IMR-90 (cell line): ENCODE measurements at regions not wholly inside any gene's neighbourhood (a gene's known extent, or its start where the extent isn't known, plus 50 kb on each side); places are given as distances from the start of the nearest gene placed in this dataset.
A peak's percentile ranks its signal among the peaks of the same experiment; 100 is the strongest.

Experiments
- ATAC-seq: fragments of 200-7000 bp; cut with Tn5 transposase; 2 replicates; pipeline ENCODE4 v1.9.1; 2020; ENCODE audit warnings: low read depth, mild to moderate bottlenecking, moderate library complexity
- BruUV-seq: library from RNA; stranded (reverse); fragments of 400-500 nt; replicated peaks from 2 replicates; lab custom pipeline; 2021; lab: Mats Ljungman, UMichigan
- CTCF ChIA-PET: fragments of 300-600 bp; formaldehyde crosslinking; extraction: SDS; loops from one replicate; lab custom pipeline; 2021; ENCODE audit warnings: antibody characterized with exemption; lab: Yijun Ruan, JAX
- POLR2A ChIA-PET: fragments of 300-600 bp; sonication (Branson Sonifier 250); formaldehyde crosslinking; loops from one replicate; lab custom pipeline; 2022; ENCODE audit warnings: antibody characterized with exemption; ENCODE audit not compliant: unreplicated experiment; lab: Charles Lee
- DNase-seq: peaks from one replicate; pipeline ENCODE4 v3.0.0; 2013
- H2AFZ ChIP-seq: replicated peaks from 2 replicates; pipeline ENCODE3; 2013; ENCODE audit warnings: low read length, mild to moderate bottlenecking; ENCODE audit not compliant: poor library complexity
- H2AK5ac ChIP-seq: 2 replicates; pipeline ENCODE4 v1.6.1; 2013; ENCODE audit warnings: low read depth, low read length, inconsistent platforms
- H2AK9ac ChIP-seq: replicated peaks from 2 replicates; pipeline ENCODE3; 2013; ENCODE audit warnings: mild to moderate bottlenecking, low read depth, low read length, moderate library complexity; ENCODE audit not compliant: poor library complexity
- H2BK120ac ChIP-seq: 2 replicates; pipeline ENCODE4 v1.6.1; 2013; ENCODE audit warnings: low read depth, low read length, inconsistent platforms
- H2BK15ac ChIP-seq: 3 replicates; pipeline ENCODE4 v1.6.1; 2013; ENCODE audit warnings: low read depth, low read length, inconsistent platforms
- H2BK20ac ChIP-seq: 2 replicates; pipeline ENCODE4 v1.6.1; 2013; ENCODE audit warnings: low read depth, mild to moderate bottlenecking, inconsistent platforms, low read length, moderate library complexity
- H2BK5ac ChIP-seq: 2 replicates; pipeline ENCODE4 v1.6.1; 2013; ENCODE audit warnings: mild to moderate bottlenecking, low read depth, low read length, inconsistent platforms; ENCODE audit not compliant: poor library complexity, severe bottlenecking
- H3K14ac ChIP-seq: replicated peaks from 2 replicates; pipeline ENCODE4 v1.6.1; 2013; ENCODE audit warnings: low read depth, low read length, inconsistent platforms
- H3K18ac ChIP-seq: 2 replicates; pipeline ENCODE4 v1.6.1; 2013; ENCODE audit warnings: low read depth, low read length, control low read depth
- H3K23ac ChIP-seq: 2 replicates; pipeline ENCODE4 v1.6.1; 2013; ENCODE audit warnings: low read depth, low read length, inconsistent platforms
- H3K27ac ChIP-seq: 2 replicates; pipeline ENCODE4 v1.5.1; 2013; ENCODE audit warnings: mild to moderate bottlenecking, control low read depth, low read length; ENCODE audit not compliant: insufficient read depth
- H3K27me3 ChIP-seq: 2 replicates; pipeline ENCODE4 v1.6.1; 2013; ENCODE audit warnings: low read length; ENCODE audit not compliant: control insufficient read depth, insufficient read depth
- H3K36me3 ChIP-seq: 2 replicates; pipeline ENCODE4 v1.6.1; 2013; ENCODE audit warnings: low read length, mixed read lengths; ENCODE audit not compliant: control insufficient read depth, insufficient read depth
- H3K4ac ChIP-seq: 2 replicates; pipeline ENCODE4 v1.6.1; 2013; ENCODE audit warnings: low read depth, low read length, inconsistent platforms
- H3K4me1 ChIP-seq: 2 replicates; pipeline ENCODE4 v1.6.1; 2013; ENCODE audit warnings: low read length, mixed read lengths; ENCODE audit not compliant: control insufficient read depth, insufficient read depth
- H3K4me2 ChIP-seq: 2 replicates; pipeline ENCODE4 v1.6.1; 2013; ENCODE audit warnings: low read depth, mild to moderate bottlenecking, control low read depth, low read length, moderate library complexity
- H3K4me3 ChIP-seq: 2 replicates; pipeline ENCODE4 v1.5.1; 2013; ENCODE audit warnings: low read depth, mild to moderate bottlenecking, control low read depth, low read length, moderate library complexity; ENCODE audit not compliant: insufficient read depth
- H3K56ac ChIP-seq: 2 replicates; pipeline ENCODE4 v1.6.1; 2013; ENCODE audit warnings: low read length, inconsistent platforms; ENCODE audit not compliant: insufficient read depth; ENCODE audit errors: extremely low read depth
- H3K79me1 ChIP-seq, 2 experiments: 2 replicates each; pipeline ENCODE4 v1.6.1; 2013; ENCODE audit warnings: low read length in 2 of 2, inconsistent platforms in 1 of 2, low read depth in 1 of 2
- H3K9ac ChIP-seq: 2 replicates; pipeline ENCODE4 v1.6.1; 2013; ENCODE audit warnings: low read depth, low read length, control low read depth
- H3K9me1 ChIP-seq: 2 replicates; pipeline ENCODE4 v1.6.1; 2013; ENCODE audit warnings: low read length, inconsistent platforms; ENCODE audit not compliant: insufficient read depth
- H3K9me3 ChIP-seq: 2 replicates; pipeline ENCODE4 v1.6.1; 2013; ENCODE audit warnings: low read length; ENCODE audit not compliant: control insufficient read depth, insufficient read depth
- H4K20me1 ChIP-seq: 2 replicates; pipeline ENCODE4 v1.6.1; 2013; ENCODE audit warnings: low read length, inconsistent platforms; ENCODE audit not compliant: insufficient read depth
- H4K5ac ChIP-seq: 2 replicates; pipeline ENCODE4 v1.6.1; 2013; ENCODE audit warnings: mild to moderate bottlenecking, low read depth, low read length, control low read depth
- H4K8ac ChIP-seq, 2 experiments: 2 replicates each; pipeline ENCODE4 v1.6.1; 2013; ENCODE audit warnings: low read depth in 2 of 2, low read length in 2 of 2, control low read depth in 1 of 2, inconsistent platforms in 1 of 2
- H4K91ac ChIP-seq: 2 replicates; pipeline ENCODE4 v1.6.1; 2013; ENCODE audit warnings: low read depth, low read length, inconsistent platforms; ENCODE audit not compliant: insufficient read depth
- CEBPB ChIP-seq: IDR thresholded peaks from 2 replicates; pipeline ENCODE4 v1.6.1; 2012; ENCODE audit warnings: low read depth, low read length, improper control_type of control experiment
- CHD1 ChIP-seq: IDR thresholded peaks from 2 replicates; pipeline ENCODE4 v1.6.1; 2012; ENCODE audit warnings: low read depth, low read length, improper control_type of control experiment
- MAZ ChIP-seq: IDR thresholded peaks from 2 replicates; pipeline ENCODE4 v1.6.1; 2012; ENCODE audit warnings: low read depth, mild to moderate bottlenecking, low read length, improper control_type of control experiment, moderate library complexity, borderline replicate concordance
- NFE2L2 ChIP-seq: fragments of 150-350 bp; IDR thresholded peaks from 2 replicates; pipeline ENCODE4 v1.6.1; 2016; ENCODE audit warnings: low read depth, mild to moderate bottlenecking, low read length
- POLR2A ChIP-seq: IDR thresholded peaks from 2 replicates; pipeline ENCODE4 v1.6.1; 2012; ENCODE audit warnings: mild to moderate bottlenecking, low read depth, low read length
- RAD21 ChIP-seq: IDR thresholded peaks from 2 replicates; pipeline ENCODE4 v1.6.1; 2012; ENCODE audit warnings: low read length, improper control_type of control experiment
- RCOR1 ChIP-seq: IDR thresholded peaks from 2 replicates; pipeline ENCODE4 v1.6.1; 2012; ENCODE audit warnings: mild to moderate bottlenecking, low read length, improper control_type of control experiment; ENCODE audit not compliant: insufficient replicate concordance
- SMC3 ChIP-seq: fragments of 150-350 bp; IDR thresholded peaks from 2 replicates; pipeline ENCODE4 v1.6.1; 2016; ENCODE audit warnings: low read depth, mild to moderate bottlenecking, antibody characterized with exemption, low read length, moderate library complexity
- WGBS, 2 experiments: methylation state at CpG; one replicate each; pipeline versions ENCODE4 v1.1.5 to v1.1.7; 2013; ENCODE audit warnings: missing lambda C conversion rate in 2 of 2; ENCODE audit not compliant: insufficient read length in 1 of 2; ENCODE audit errors: extremely low coverage in 2 of 2; 5-methylcytosine and 5-hydroxymethylcytosine counted together
- dilution Hi-C: fragments of 300-500 bp; cut with HindIII; formaldehyde crosslinking; loops from one replicate; pipeline ENCODE4 v1.14.3; 2018; ENCODE audit warnings: low sequenced_read_pairs; ENCODE audit not compliant: unreplicated experiment
- in situ Hi-C: fragments of 300-500 bp; cut with MboI; formaldehyde crosslinking; loops from 3 replicates; pipeline ENCODE4 v1.14.3; 2019; ENCODE audit warnings: low sequenced_read_pairs, inconsistent platforms, mixed read lengths
- intact Hi-C: fragments of 100-400 bp; cut with micrococcal nuclease; formaldehyde crosslinking; loops from 2 replicates; pipeline ENCODE4 v1.10.0; 2022

DNA sequence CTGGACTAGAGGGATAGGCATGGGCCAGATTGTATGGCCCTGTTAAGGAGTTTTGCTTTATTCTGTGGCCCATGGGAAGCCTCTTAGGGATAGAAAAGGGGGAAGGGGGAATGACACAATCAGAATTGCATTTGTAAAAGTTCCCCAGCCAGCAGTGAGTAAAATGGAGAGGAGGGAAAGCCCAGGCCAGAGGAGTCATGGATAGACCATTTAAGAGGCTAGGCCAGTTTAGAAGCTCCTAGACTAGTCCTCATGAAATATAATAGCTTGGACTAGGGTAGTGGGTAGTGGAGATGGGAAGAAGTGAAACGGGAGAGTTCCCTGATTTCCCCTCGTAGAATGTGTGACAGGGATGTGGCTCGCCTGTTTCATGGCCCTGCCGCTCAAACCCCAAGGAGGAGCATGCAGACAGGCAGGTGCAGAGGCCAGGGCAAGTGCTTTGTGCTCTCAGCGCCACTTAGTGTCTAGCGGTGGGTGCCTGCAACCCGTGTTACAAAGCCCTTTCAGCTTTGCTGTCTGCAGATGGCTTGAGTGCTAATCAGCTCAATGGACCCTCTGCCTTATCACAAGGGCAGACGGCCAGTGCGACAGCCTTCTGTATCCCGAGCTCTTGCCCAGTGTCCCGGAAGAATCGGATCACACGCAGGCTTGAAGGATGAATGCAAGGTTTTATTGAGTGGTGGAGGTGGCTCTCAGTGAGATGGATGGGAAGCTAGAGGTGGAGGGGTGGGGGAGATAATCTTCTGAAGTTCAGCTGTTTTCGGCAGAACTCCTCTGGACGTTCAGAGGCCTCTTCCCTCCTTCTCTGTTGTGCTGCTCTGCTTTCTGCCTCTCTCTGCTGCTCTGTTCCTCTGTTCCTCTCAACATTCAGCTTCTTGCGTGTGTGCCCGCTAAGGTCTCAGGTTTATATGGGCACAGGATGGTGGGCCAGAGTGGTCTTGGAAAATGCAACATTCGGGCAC, 141.1 kb downstream of the CEP57L1 start:
- Histone ChIP-seq H2AK5ac (no peak overlapping the region), H2AK9ac (peak overlapping the region; percentile 28), H3K4me2 (no peak overlapping the region), H3K9me3 (no peaks in the 10 kb centered on the region), H4K8ac (no peak overlapping the region), H4K5ac (no peak overlapping the region), H3K79me1 (no peaks in the 10 kb centered on the region), H3K27me3 (peaks cover 2% of the 10 kb centered on the region; the same call in 1 of the 2 replicates), H4K91ac (no peak overlapping the region), H3K14ac (no peak overlapping the region), H4K20me1 (no peaks in the 10 kb centered on the region), H3K56ac (no peak overlapping the region), H3K4ac (no peak overlapping the region), H3K36me3 (no peaks in the 10 kb centered on the region), H2BK5ac (no peak overlapping the region), H2BK120ac (no peak overlapping the region), H3K23ac (no peak overlapping the region), H3K9ac (no peak overlapping the region), H2BK15ac (no peak overlapping the region), H3K9me1 (no peaks in the 10 kb centered on the region), H3K18ac (no peak overlapping the region), H3K4me1 (no peaks in the 10 kb centered on the region), H2AFZ (no peak overlapping the region), H2BK20ac (no peak overlapping the region), H3K27ac (no peak overlapping the region), H3K4me3 (no peak overlapping the region)
- ChIA-PET CTCF (no interaction called here), POLR2A (no interaction called here)
- dilution Hi-C loops = no loop called here
- TF ChIP-seq SMC3 (no peak), NFE2L2 (no peak), MAZ (no peak), POLR2A (no peak), RAD21 (no peak), CHD1 (no peak), RCOR1 (no peak), CEBPB (no peak)
- in situ Hi-C loops = no loop called here
- BruUV-seq = no TSS peak
- intact Hi-C loops = no loop called here
- DNase-seq (no peak), ATAC-seq (no peak)
- WGBS, 2 experiments = 32% methylated on average over 5 of the region's 18 CpGs; no CpG with 5 or more reads in 1 of the 2 experiments
